Lung (tissue), 11 donors: ENCODE measurements at regions not wholly inside any gene's neighbourhood (a gene's known extent, or its start where the extent isn't known, plus 50 kb on each side); places are given as distances from the start of the nearest gene placed in this dataset.

Experiments used
- ATAC-seq: fragments of 200-7000 bp; cut with Tn5 transposase; one replicate; pipeline ENCODE4 v1.9.1; 2020; ENCODE audit warnings: moderate number of reproducible peaks; ENCODE audit not compliant: insufficient read depth, low FRiP score
- DNase-seq, 3 donors: peaks; one replicate each; pipeline ENCODE4 v3.0.0-alpha.2; 2013 to 2017
- H3K27ac ChIP-seq, 2 donors: one replicate each; pipeline ENCODE4 v1.5.1; 2013; ENCODE audit warnings: mild to moderate bottlenecking in 2 of 2, moderate library complexity in 2 of 2, control low read depth in 1 of 2, inconsistent platforms in 1 of 2, low read depth in 1 of 2, low read length in 1 of 2
- H3K27me3 ChIP-seq, 3 donors: one replicate each; pipeline ENCODE4 v1.5.1; 2013; ENCODE audit warnings: low read length in 2 of 3; ENCODE audit not compliant: control insufficient read depth in 3 of 3, insufficient read depth in 3 of 3
- H3K36me3 ChIP-seq, 4 donors: one replicate each; pipeline ENCODE4 v1.5.1; 2013; ENCODE audit warnings: low read length in 4 of 4, mild to moderate bottlenecking in 1 of 4, moderate library complexity in 1 of 4; ENCODE audit not compliant: control insufficient read depth in 4 of 4, insufficient read depth in 4 of 4
- H3K4me1 ChIP-seq, 5 donors: one replicate each; pipeline ENCODE4 v1.5.1; 2013; ENCODE audit warnings: low read length in 5 of 5, mild to moderate bottlenecking in 2 of 5, moderate library complexity in 1 of 5; ENCODE audit not compliant: control insufficient read depth in 5 of 5, insufficient read depth in 5 of 5
- H3K4me3 ChIP-seq: one replicate; pipeline ENCODE4 v1.5.1; 2013; ENCODE audit warnings: mild to moderate bottlenecking, control low read depth, moderate library complexity
- H3K9ac ChIP-seq, 2 donors: one replicate each; pipeline ENCODE4 v1.5.1; 2013; ENCODE audit warnings: low read length in 2 of 2, control low read depth in 1 of 2; ENCODE audit not compliant: insufficient read depth in 1 of 2
- H3K9me3 ChIP-seq, 4 donors: one replicate each; pipeline ENCODE4 v1.5.1; 2013; ENCODE audit warnings: low read length in 3 of 4, mild to moderate bottlenecking in 1 of 4, moderate library complexity in 1 of 4; ENCODE audit not compliant: control insufficient read depth in 4 of 4, insufficient read depth in 3 of 4
- WGBS, 2 donors: extraction: QIAGEN DNeasy Blood & Tissue Kit; methylation state at CpG; one replicate each; pipeline ENCODE4 v1.1.7; 2013; 5-methylcytosine and 5-hydroxymethylcytosine counted together
- TF ChIP-seq, protein P1 (sequence below): IDR thresholded peaks from 2 replicates; pipeline ENCODE4 v1.5.1; 2012; ENCODE audit warnings: mild to moderate bottlenecking; ENCODE audit errors: control extremely low read depth, extremely low read depth
- donor health status: control.
- donor health status: control.
- donor health status: Bipolar disorder and iron deficiency.
- donor health status: healthy.
- donor health status: DM: yes; HTN: yes; CAD: no.

DNA sequence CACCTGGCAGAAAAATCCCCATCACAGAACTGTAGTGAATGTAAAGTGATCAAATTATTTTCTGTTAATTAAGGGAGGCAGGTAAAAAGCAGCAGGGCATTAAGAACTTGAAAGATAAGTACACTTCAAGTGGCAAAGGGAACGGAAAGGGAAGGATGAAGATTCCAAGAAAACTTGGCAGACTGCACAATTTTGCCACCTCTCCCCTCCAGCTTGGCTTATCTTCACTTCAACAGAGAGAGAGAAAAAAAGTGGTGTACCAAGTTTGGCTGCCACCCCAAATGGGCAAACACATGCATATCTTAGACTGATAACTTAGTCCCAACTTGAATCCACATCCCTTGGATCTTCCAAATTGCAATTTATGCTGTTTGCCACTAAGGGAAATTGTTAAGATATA, 598.1 kb upstream of the ACTRT1 start:
- DNase-seq (no peak), ATAC-seq (no peak)
- Histone ChIP-seq H3K27ac (no peak overlapping the region), H3K4me1 (no peaks in the 10 kb centered on the region), H3K9ac (no peak overlapping the region), H3K9me3 (no peaks in the 10 kb centered on the region), H3K27me3 (no peaks in the 10 kb centered on the region), H3K4me3 (no peak overlapping the region), H3K36me3 (no peaks in the 10 kb centered on the region)
- WGBS, 2 donors, result 57 to 62% methylated on average over 1 of the region's 1 CpG
- TF ChIP-seq, protein P1, sequence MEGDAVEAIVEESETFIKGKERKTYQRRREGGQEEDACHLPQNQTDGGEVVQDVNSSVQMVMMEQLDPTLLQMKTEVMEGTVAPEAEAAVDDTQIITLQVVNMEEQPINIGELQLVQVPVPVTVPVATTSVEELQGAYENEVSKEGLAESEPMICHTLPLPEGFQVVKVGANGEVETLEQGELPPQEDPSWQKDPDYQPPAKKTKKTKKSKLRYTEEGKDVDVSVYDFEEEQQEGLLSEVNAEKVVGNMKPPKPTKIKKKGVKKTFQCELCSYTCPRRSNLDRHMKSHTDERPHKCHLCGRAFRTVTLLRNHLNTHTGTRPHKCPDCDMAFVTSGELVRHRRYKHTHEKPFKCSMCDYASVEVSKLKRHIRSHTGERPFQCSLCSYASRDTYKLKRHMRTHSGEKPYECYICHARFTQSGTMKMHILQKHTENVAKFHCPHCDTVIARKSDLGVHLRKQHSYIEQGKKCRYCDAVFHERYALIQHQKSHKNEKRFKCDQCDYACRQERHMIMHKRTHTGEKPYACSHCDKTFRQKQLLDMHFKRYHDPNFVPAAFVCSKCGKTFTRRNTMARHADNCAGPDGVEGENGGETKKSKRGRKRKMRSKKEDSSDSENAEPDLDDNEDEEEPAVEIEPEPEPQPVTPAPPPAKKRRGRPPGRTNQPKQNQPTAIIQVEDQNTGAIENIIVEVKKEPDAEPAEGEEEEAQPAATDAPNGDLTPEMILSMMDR, result no peak

GRCh38 chrX:128634754-128635153, 582.6 kb upstream of the ACTRT1 start:
- TF ChIP-seq, protein P1, result no peak
- ATAC-seq, result no peak

DNA sequence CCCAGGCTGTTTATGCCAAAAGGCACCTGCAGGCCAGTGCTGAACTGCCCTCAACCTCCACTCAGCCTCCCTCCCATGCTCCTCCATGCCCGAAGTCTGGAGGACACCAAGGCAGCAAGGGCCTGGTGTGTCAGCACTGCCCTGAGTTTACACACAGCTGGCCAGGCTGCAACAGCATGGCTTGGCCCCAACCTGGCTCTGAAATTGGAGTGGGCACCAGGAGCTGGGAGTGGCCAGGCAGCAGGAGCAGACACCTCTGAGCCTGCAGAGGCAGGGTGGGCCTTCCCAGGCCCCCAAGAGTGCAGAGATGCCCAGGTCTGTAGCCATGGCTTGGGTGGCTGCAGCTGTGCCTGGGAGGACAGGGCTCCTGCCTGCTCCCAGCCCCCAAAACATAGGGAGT, 571.2 kb upstream of the ACTRT1 start:
- Histone ChIP-seq H3K9me3 (peaks cover 0 to 3% (median 0%) of the 10 kb centered on the region in 4 donors), H3K27me3 (no peaks in the 10 kb centered on the region), H3K9ac (no peak overlapping the region), H3K4me3 (no peak overlapping the region), H3K4me1 (no peaks in the 10 kb centered on the region), H3K36me3 (no peaks in the 10 kb centered on the region), H3K27ac (no peak overlapping the region)
- 85 to 100% methylated on average over 1 of the region's 1 CpG for WGBS, 2 donors
- no peak for ATAC-seq
- TF ChIP-seq, protein P1, result no peak
- DNase-seq, result no peak

More at GRCh38 chrX:128634754-128635153, 582.6 kb upstream of the ACTRT1 start:
- no peaks in the 10 kb centered on the region for H3K4me1 ChIP-seq
- no peaks in the 10 kb centered on the region for H3K9me3 ChIP-seq
- H3K27me3 ChIP-seq, result peaks cover 0 to under 1% (median 0%) of the 10 kb centered on the region in 3 donors
- no peak for DNase-seq
- WGBS, 2 donors, result 22 to 85% methylated on average over 1 of the region's 1 CpG
- no peak overlapping the region for H3K9ac ChIP-seq
- H3K36me3 ChIP-seq, result no peaks in the 10 kb centered on the region
- no peak overlapping the region for H3K27ac ChIP-seq
- H3K4me3 ChIP-seq, result no peak overlapping the region

- Histone ChIP-seq H3K27ac (no peak overlapping the region), H3K4me3 (no peak overlapping the region), H3K27me3 (no peaks in the 10 kb centered on the region), H3K36me3 (no peaks in the 10 kb centered on the region), H3K9ac (no peak overlapping the region), H3K9me3 (peaks cover 0 to 3% (median 0%) of the 10 kb centered on the region in 4 donors), H3K4me1 (no peaks in the 10 kb centered on the region)
- ATAC-seq (no peak), DNase-seq (no peak)
- WGBS, 2 donors, result 86 to 100% methylated on average over 2 of the region's 2 CpGs
- TF ChIP-seq, protein P1, result no peak
These were observed 570.1 kb upstream of the ACTRT1 start for GRCh38 chrX:128622296-128622695.
